HEK293 (cell line): ENCODE measurements at regions not wholly inside any gene's neighbourhood (a gene's known extent, or its start where the extent isn't known, plus 50 kb on each side); places are given as distances from the start of the nearest gene placed in this dataset.

ENCODE experiments used
- CTCF ChIA-PET: fragments of 350-600 bp; formaldehyde crosslinking; extraction: SDS; loops from one replicate; lab custom pipeline; 2021; ENCODE audit warnings: antibody characterized with exemption; lab: Yijun Ruan, JAX
- POLR2A ChIA-PET: fragments of 300-600 bp; formaldehyde crosslinking; extraction: SDS; loops from one replicate; lab custom pipeline; 2020; ENCODE audit warnings: antibody characterized with exemption, inconsistent platforms; lab: Yijun Ruan, JAX
- H3K27ac ChIP-seq: fragments of 200-500 bp; sonication (Bioruptor generic); 2 replicates; pipeline ENCODE4 v1.5.1; 2014; ENCODE audit warnings: low read depth, low read length, control low read depth, inconsistent platforms; ENCODE audit errors: extremely low read depth
- H3K36me3 ChIP-seq, 2 experiments: fragments of 200-500 bp in 1 of 2; sonication (Bioruptor generic) in 1 of 2; 1 replicate in 1 of 2; 2 replicates in 1 of 2; pipeline ENCODE4 v1.5.1; 2014 to 2017; ENCODE audit warnings: inconsistent platforms in 2 of 2, low read length in 2 of 2; ENCODE audit not compliant: control insufficient read depth in 2 of 2, insufficient read depth in 1 of 2
- H3K4me1 ChIP-seq: fragments of 200-500 bp; sonication (Bioruptor generic); 2 replicates; pipeline ENCODE4 v1.5.1; 2014; ENCODE audit warnings: mild to moderate bottlenecking, low read length, inconsistent platforms; ENCODE audit not compliant: control insufficient read depth, insufficient read depth
- H3K4me3 ChIP-seq: 2 replicates; pipeline ENCODE4 v1.5.1; 2011; ENCODE audit warnings: low read depth, mild to moderate bottlenecking, control low read depth, low read length, moderate library complexity
- H3K9me3 ChIP-seq: fragments of 200-500 bp; sonication (Bioruptor generic); 2 replicates; pipeline ENCODE4 v1.5.1; 2014; ENCODE audit warnings: low read depth, low read length, inconsistent platforms; ENCODE audit not compliant: control insufficient read depth, insufficient read depth
- REPIN1 ChIP-seq: fragments of 450-650 bp; formaldehyde crosslinking; IDR thresholded peaks from 2 replicates; pipeline ENCODE4 v1.5.1; 2017; ENCODE audit warnings: missing biosample characterization, missing genetic modification characterization, low read depth
- TRIM28 ChIP-seq: IDR thresholded peaks from 2 replicates; pipeline ENCODE4 v1.6.1; 2011; ENCODE audit warnings: low read length, control low read depth, borderline replicate concordance
- WT1 ChIP-seq: fragments of 450-650 bp; formaldehyde crosslinking; IDR thresholded peaks from 2 replicates; pipeline ENCODE4 v1.5.1; 2016; ENCODE audit warnings: missing biosample characterization, missing genetic modification characterization
- ZNF10 ChIP-seq: fragments of 450-650 bp; formaldehyde crosslinking; IDR thresholded peaks from 2 replicates; pipeline ENCODE4 v1.5.1; 2017; ENCODE audit warnings: missing biosample characterization, missing genetic modification characterization
- ZNF239 ChIP-seq: fragments of 450-650 bp; formaldehyde crosslinking; IDR thresholded peaks from 2 replicates; pipeline ENCODE4 v1.5.1; 2016; ENCODE audit warnings: missing biosample characterization, missing genetic modification characterization
- ZNF311 ChIP-seq: fragments of 450-650 bp; formaldehyde crosslinking; IDR thresholded peaks from 2 replicates; pipeline ENCODE4 v1.5.1; 2017; ENCODE audit warnings: missing biosample characterization, missing genetic modification characterization, borderline replicate concordance
- ZNF394 ChIP-seq: fragments of 450-650 bp; formaldehyde crosslinking; IDR thresholded peaks from 2 replicates; pipeline ENCODE4 v1.5.1; 2016; ENCODE audit warnings: missing biosample characterization, missing genetic modification characterization, mild to moderate bottlenecking, moderate library complexity, borderline replicate concordance
- ZNF521 ChIP-seq: fragments of 450-650 bp; formaldehyde crosslinking; IDR thresholded peaks from 2 replicates; pipeline ENCODE4 v1.5.1; 2017; ENCODE audit warnings: missing biosample characterization, mild to moderate bottlenecking, missing genetic modification characterization
- ZNF76 ChIP-seq: fragments of 450-650 bp; formaldehyde crosslinking; IDR thresholded peaks from 2 replicates; pipeline ENCODE4; 2016; ENCODE audit warnings: low read depth, missing biosample characterization, missing genetic modification characterization, borderline replicate concordance
- ZNF785 ChIP-seq: fragments of 450-650 bp; formaldehyde crosslinking; IDR thresholded peaks from 2 replicates; pipeline ENCODE4 v1.5.1; 2016; ENCODE audit warnings: missing biosample characterization, missing genetic modification characterization
- ZNF837 ChIP-seq: fragments of 450-650 bp; formaldehyde crosslinking; IDR thresholded peaks from 2 replicates; pipeline ENCODE4 v1.5.1; 2016; ENCODE audit warnings: missing biosample characterization, missing genetic modification characterization
- TF ChIP-seq, protein P1 (sequence below): fragments of 450-650 bp; formaldehyde crosslinking; IDR thresholded peaks from 2 replicates; pipeline ENCODE4 v1.5.1; 2017; ENCODE audit warnings: missing biosample characterization, mild to moderate bottlenecking, missing genetic modification characterization, moderate library complexity
- TF ChIP-seq, protein P2 (sequence below): fragments of 450-650 bp; formaldehyde crosslinking; IDR thresholded peaks from 2 replicates; pipeline ENCODE4 v1.5.1; 2016; ENCODE audit warnings: missing biosample characterization, missing genetic modification characterization
- TF ChIP-seq, protein P3 (sequence below): fragments of 450-650 bp; formaldehyde crosslinking; IDR thresholded peaks from 2 replicates; pipeline ENCODE4 v1.5.1; 2016; ENCODE audit warnings: missing biosample characterization, missing genetic modification characterization
- TF ChIP-seq, protein P4 (sequence below): fragments of 450-650 bp; formaldehyde crosslinking; IDR thresholded peaks from 2 replicates; pipeline ENCODE4 v1.5.1; 2016; ENCODE audit warnings: missing biosample characterization, missing genetic modification characterization
- TF ChIP-seq, protein P5 (sequence below): fragments of 450-650 bp; formaldehyde crosslinking; optimal IDR thresholded peaks from 2 replicates; pipeline ENCODE3; 2016; ENCODE audit warnings: missing biosample characterization, mild to moderate bottlenecking, missing genetic modification characterization
- TF ChIP-seq, protein P6 (sequence below): fragments of 450-650 bp; formaldehyde crosslinking; IDR thresholded peaks from 2 replicates; pipeline ENCODE4 v1.5.1; 2017; ENCODE audit warnings: missing biosample characterization, missing genetic modification characterization
- TF ChIP-seq, protein P7 (sequence below): fragments of 450-650 bp; formaldehyde crosslinking; IDR thresholded peaks from 2 replicates; pipeline ENCODE4 v1.5.1; 2016; ENCODE audit warnings: missing biosample characterization, missing genetic modification characterization
- TF ChIP-seq, protein P8 (sequence below): fragments of 450-650 bp; formaldehyde crosslinking; IDR thresholded peaks from 2 replicates; pipeline ENCODE4 v1.5.1; 2016; ENCODE audit warnings: missing biosample characterization, missing genetic modification characterization

DNA sequence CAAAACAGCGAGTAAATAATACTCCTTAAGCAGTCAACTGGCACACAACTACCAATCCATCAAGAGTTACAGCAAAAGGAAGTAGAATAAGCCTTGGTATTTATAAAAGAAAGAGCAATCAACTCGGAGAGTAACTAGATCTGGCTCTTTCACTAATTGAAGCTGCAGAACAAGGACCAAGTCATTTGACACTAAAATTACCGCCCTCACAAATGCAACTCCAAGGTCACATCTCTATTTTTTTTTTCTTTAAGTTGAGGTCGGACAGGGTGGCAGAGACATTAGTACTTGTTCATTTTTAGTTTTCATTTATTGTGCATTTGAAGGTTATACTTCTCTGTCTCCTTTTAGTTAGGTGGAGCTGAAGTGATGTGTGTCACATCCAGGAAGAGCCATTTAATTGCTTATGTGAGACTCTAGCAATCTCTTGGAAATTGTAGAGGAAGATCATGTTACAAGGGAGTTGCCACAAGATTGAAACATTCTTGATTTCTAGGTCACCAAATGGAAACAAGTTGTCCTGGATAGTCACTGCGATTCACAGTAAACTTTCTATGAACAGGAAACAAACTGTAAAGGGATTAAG, 138.1 kb upstream of the ADAMTS5 start:
- Histone ChIP-seq H3K9me3 (no peaks in the 10 kb centered on the region), H3K36me3 (no peaks in the 10 kb centered on the region), H3K27ac (no peak overlapping the region), H3K4me3 (no peak overlapping the region), H3K4me1 (no peaks in the 10 kb centered on the region)
- TF ChIP-seq WT1 (tag by site-specific recombination), result 0 out of 2 replicates have a peak, but pooled peaks have one; percentile 18
- peak; percentile 98 for TF ChIP-seq TRIM28
- TF ChIP-seq ZNF10 (tag by site-specific recombination), result no peak
- ChIA-PET CTCF (interaction anchor here (0.7 kb wide), 1 partner anchor 223 kb away, joined by 3 read pairs; no protein-coding TSS in a partner anchor), POLR2A (interaction anchor here (1.0 kb wide), 1 partner anchor 138 kb away, joined by 3 read pairs; the partner anchor contains the start of gene ADAMTS5)

DNA sequence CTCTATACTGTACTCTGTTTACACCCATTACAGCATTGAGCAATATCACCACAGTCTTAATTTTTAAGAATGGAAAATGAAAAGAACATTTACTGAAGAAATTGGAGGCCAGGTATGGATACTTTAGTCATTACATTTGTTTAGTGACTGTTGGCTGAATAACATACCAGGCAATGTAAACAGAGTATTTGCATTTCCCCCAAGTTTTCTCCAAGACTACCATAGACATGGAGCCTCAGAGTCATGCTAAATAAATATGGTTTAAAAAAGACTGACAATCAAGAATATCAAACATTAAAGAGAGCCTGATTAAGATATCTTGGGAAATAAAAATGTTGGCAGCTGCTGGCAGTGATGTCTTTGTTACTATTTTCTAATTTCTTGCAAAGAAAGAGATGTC, 136.9 kb upstream of the ADAMTS5 start:
- CTCF ChIA-PET, result no interaction called here
- H3K9me3 ChIP-seq, result no peaks in the 10 kb centered on the region
- TF ChIP-seq, protein P1, sequence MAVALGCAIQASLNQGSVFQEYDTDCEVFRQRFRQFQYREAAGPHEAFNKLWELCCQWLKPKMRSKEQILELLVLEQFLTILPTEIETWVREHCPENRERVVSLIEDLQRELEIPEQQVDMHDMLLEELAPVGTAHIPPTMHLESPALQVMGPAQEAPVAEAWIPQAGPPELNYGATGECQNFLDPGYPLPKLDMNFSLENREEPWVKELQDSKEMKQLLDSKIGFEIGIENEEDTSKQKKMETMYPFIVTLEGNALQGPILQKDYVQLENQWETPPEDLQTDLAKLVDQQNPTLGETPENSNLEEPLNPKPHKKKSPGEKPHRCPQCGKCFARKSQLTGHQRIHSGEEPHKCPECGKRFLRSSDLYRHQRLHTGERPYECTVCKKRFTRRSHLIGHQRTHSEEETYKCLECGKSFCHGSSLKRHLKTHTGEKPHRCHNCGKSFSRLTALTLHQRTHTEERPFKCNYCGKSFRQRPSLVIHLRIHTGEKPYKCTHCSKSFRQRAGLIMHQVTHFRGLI, result no peak
- TF ChIP-seq ZNF311 (tag by site-specific recombination), result no peak
- TF ChIP-seq ZNF394 (tag by site-specific recombination), result no peak
- TF ChIP-seq, protein P2, sequence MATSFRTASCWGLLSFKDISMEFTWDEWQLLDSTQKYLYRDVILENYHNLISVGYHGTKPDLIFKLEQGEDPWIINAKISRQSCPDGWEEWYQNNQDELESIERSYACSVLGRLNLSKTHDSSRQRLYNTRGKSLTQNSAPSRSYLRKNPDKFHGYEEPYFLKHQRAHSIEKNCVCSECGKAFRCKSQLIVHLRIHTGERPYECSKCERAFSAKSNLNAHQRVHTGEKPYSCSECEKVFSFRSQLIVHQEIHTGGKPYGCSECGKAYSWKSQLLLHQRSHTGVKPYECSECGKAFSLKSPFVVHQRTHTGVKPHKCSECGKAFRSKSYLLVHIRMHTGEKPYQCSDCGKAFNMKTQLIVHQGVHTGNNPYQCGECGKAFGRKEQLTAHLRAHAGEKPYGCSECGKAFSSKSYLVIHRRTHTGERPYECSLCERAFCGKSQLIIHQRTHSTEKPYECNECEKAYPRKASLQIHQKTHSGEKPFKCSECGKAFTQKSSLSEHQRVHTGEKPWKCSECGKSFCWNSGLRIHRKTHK, result no peak
- TF ChIP-seq, protein P3, sequence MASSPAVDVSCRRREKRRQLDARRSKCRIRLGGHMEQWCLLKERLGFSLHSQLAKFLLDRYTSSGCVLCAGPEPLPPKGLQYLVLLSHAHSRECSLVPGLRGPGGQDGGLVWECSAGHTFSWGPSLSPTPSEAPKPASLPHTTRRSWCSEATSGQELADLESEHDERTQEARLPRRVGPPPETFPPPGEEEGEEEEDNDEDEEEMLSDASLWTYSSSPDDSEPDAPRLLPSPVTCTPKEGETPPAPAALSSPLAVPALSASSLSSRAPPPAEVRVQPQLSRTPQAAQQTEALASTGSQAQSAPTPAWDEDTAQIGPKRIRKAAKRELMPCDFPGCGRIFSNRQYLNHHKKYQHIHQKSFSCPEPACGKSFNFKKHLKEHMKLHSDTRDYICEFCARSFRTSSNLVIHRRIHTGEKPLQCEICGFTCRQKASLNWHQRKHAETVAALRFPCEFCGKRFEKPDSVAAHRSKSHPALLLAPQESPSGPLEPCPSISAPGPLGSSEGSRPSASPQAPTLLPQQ (tag by site-specific recombination), result no peak
- TF ChIP-seq REPIN1, result no peak
- no peak for TF ChIP-seq ZNF239
- TF ChIP-seq, protein P4, sequence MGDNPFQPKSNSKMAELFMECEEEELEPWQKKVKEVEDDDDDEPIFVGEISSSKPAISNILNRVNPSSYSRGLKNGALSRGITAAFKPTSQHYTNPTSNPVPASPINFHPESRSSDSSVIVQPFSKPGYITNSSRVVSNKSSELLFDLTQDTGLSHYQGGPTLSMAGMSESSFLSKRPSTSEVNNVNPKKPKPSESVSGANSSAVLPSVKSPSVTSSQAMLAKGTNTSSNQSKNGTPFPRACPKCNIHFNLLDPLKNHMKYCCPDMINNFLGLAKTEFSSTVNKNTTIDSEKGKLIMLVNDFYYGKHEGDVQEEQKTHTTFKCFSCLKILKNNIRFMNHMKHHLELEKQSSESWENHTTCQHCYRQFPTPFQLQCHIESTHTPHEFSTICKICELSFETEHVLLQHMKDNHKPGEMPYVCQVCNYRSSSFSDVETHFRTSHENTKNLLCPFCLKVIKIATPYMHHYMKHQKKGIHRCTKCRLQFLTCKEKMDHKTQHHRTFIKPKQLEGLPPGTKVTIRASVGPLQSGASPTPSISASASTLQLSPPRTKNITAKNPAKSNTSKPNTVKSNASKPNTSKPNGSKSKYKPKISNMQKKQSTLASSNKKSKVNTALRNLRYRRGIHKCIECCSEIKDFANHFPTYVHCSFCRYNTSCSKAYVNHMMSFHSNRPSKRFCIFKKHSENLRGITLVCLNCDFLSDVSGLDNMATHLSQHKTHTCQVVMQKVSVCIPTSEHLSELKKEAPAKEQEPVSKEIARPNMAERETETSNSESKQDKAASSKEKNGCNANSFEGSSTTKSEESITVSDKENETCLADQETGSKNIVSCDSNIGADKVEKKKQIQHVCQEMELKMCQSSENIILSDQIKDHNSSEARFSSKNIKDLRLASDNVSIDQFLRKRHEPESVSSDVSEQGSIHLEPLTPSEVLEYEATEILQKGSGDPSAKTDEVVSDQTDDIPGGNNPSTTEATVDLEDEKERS (tag by site-specific recombination), result no peak
- no peak for TF ChIP-seq ZNF785
- TF ChIP-seq, protein P5, sequence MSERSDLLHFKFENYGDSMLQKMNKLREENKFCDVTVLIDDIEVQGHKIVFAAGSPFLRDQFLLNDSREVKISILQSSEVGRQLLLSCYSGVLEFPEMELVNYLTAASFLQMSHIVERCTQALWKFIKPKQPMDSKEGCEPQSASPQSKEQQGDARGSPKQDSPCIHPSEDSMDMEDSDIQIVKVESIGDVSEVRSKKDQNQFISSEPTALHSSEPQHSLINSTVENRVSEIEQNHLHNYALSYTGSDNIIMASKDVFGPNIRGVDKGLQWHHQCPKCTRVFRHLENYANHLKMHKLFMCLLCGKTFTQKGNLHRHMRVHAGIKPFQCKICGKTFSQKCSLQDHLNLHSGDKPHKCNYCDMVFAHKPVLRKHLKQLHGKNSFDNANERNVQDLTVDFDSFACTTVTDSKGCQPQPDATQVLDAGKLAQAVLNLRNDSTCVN (tag by site-specific recombination), result no peak
- TF ChIP-seq, protein P6, sequence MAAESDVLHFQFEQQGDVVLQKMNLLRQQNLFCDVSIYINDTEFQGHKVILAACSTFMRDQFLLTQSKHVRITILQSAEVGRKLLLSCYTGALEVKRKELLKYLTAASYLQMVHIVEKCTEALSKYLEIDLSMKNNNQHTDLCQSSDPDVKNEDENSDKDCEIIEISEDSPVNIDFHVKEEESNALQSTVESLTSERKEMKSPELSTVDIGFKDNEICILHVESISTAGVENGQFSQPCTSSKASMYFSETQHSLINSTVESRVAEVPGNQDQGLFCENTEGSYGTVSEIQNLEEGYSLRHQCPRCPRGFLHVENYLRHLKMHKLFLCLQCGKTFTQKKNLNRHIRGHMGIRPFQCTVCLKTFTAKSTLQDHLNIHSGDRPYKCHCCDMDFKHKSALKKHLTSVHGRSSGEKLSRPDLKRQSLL (tag by site-specific recombination), result no peak
- no peak for TF ChIP-seq ZNF837 (tag by site-specific recombination)
- TF ChIP-seq ZNF521 (tag by site-specific recombination), result no peak
- TF ChIP-seq, protein P7, sequence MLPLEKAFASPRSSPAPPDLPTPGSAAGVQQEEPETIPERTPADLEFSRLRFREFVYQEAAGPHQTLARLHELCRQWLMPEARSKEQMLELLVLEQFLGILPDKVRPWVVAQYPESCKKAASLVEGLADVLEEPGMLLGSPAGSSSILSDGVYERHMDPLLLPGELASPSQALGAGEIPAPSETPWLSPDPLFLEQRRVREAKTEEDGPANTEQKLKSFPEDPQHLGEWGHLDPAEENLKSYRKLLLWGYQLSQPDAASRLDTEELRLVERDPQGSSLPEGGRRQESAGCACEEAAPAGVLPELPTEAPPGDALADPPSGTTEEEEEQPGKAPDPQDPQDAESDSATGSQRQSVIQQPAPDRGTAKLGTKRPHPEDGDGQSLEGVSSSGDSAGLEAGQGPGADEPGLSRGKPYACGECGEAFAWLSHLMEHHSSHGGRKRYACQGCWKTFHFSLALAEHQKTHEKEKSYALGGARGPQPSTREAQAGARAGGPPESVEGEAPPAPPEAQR (tag by site-specific recombination), result no peak
- TF ChIP-seq, protein P8, sequence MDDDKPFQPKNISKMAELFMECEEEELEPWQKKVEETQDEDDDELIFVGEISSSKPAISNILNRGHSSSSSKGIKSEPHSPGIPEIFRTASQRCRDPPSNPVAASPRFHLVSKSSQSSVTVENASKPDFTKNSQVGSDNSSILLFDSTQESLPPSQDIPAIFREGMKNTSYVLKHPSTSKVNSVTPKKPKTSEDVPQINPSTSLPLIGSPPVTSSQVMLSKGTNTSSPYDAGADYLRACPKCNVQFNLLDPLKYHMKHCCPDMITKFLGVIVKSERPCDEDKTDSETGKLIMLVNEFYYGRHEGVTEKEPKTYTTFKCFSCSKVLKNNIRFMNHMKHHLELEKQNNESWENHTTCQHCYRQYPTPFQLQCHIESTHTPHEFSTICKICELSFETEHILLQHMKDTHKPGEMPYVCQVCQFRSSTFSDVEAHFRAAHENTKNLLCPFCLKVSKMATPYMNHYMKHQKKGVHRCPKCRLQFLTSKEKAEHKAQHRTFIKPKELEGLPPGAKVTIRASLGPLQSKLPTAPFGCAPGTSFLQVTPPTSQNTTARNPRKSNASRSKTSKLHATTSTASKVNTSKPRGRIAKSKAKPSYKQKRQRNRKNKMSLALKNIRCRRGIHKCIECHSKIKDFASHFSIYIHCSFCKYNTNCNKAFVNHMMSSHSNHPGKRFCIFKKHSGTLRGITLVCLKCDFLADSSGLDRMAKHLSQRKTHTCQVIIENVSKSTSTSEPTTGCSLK (tag by site-specific recombination), result no peak
- TF ChIP-seq ZNF76 (tag by site-specific recombination), result no peak
- TF ChIP-seq, all 188 proteins: peak for 0
- POLR2A ChIA-PET, result no interaction called here
- no peaks in the 10 kb centered on the region for H3K36me3 ChIP-seq
- no peaks in the 10 kb centered on the region for H3K4me1 ChIP-seq
- H3K4me3 ChIP-seq, result no peak overlapping the region
- H3K27ac ChIP-seq, result no peak overlapping the region
